HEK293T (cell line): ENCODE measurements at regions not wholly inside any gene's neighbourhood (a gene's known extent, or its start where the extent isn't known, plus 50 kb on each side); places are given as distances from the start of the nearest gene placed in this dataset.

Experiments used
- CTCF ChIA-PET: fragments of 350-600 bp; formaldehyde crosslinking; extraction: SDS; loops from one replicate; lab custom pipeline; 2021; ENCODE audit warnings: antibody characterized with exemption, inconsistent platforms; lab: Yijun Ruan, JAX
- POLR2A ChIA-PET: fragments of 350-600 bp; formaldehyde crosslinking; extraction: SDS; loops from one replicate; lab custom pipeline; 2020; ENCODE audit warnings: antibody characterized with exemption, inconsistent platforms; lab: Yijun Ruan, JAX
- DNase-seq: peaks from one replicate; pipeline ENCODE4 v3.0.0; 2012; ENCODE audit warnings: mixed read lengths; ENCODE audit errors: extremely low spot score
- ARNT ChIP-seq: fragments of 450-650 bp; IDR thresholded peaks from 2 replicates; pipeline ENCODE4 v1.6.1; 2017; ENCODE audit warnings: mild to moderate bottlenecking
- BHLHE40 ChIP-seq: fragments of 450-650 bp; IDR thresholded peaks from 2 replicates; pipeline ENCODE4 v1.6.1; 2016; ENCODE audit warnings: mild to moderate bottlenecking, moderate library complexity, borderline replicate concordance
- CTBP1 ChIP-seq: fragments of 450-650 bp; IDR thresholded peaks from 2 replicates; pipeline ENCODE4 v1.6.1; 2016; ENCODE audit warnings: borderline replicate concordance
- ELF4 ChIP-seq: fragments of 450-650 bp; IDR thresholded peaks from 2 replicates; pipeline ENCODE4 v1.6.1; 2017; ENCODE audit warnings: antibody characterized with exemption
- FOXA1 ChIP-seq: fragments of 450-650 bp; IDR thresholded peaks from 2 replicates; pipeline ENCODE4 v1.6.1; 2016; ENCODE audit warnings: mild to moderate bottlenecking
- FOXK2 ChIP-seq: fragments of 450-650 bp; IDR thresholded peaks from 2 replicates; pipeline ENCODE4 v1.6.1; 2016; ENCODE audit warnings: mild to moderate bottlenecking
- FOXM1 ChIP-seq: fragments of 450-650 bp; IDR thresholded peaks from 2 replicates; pipeline ENCODE4 v1.6.1; 2017; ENCODE audit warnings: mild to moderate bottlenecking, borderline replicate concordance
- HDGF ChIP-seq: fragments of 450-650 bp; IDR thresholded peaks from 2 replicates; pipeline ENCODE4 v1.6.1; 2017; ENCODE audit warnings: antibody characterized with exemption, borderline replicate concordance
- L3MBTL2 ChIP-seq: fragments of 450-650 bp; conservative IDR thresholded peaks from 2 replicates; pipeline ENCODE4 v1.6.1; 2016; ENCODE audit warnings: mild to moderate bottlenecking
- LEF1 ChIP-seq: fragments of 450-650 bp; IDR thresholded peaks from 2 replicates; pipeline ENCODE4 v1.6.1; 2017; ENCODE audit warnings: mild to moderate bottlenecking, borderline replicate concordance
- NFRKB ChIP-seq: fragments of 450-650 bp; IDR thresholded peaks from 2 replicates; pipeline ENCODE4 v1.6.1; 2016; ENCODE audit warnings: mild to moderate bottlenecking, moderate library complexity
- SP1 ChIP-seq: fragments of 450-650 bp; IDR thresholded peaks from 2 replicates; pipeline ENCODE4 v1.6.1; 2017
- SUZ12 ChIP-seq: fragments of 450-650 bp; IDR thresholded peaks from 2 replicates; pipeline ENCODE4 v1.6.1; 2016; ENCODE audit warnings: mild to moderate bottlenecking
- TARDBP ChIP-seq: fragments of 450-650 bp; IDR thresholded peaks from 2 replicates; pipeline ENCODE4 v1.6.1; 2016
- ZNF384 ChIP-seq: fragments of 450-650 bp; IDR thresholded peaks from 2 replicates; pipeline ENCODE4 v1.6.1; 2016
- TF ChIP-seq, protein P1 (sequence below): fragments of 450-650 bp; IDR thresholded peaks from 2 replicates; pipeline ENCODE4 v1.6.1; 2016

DNA sequence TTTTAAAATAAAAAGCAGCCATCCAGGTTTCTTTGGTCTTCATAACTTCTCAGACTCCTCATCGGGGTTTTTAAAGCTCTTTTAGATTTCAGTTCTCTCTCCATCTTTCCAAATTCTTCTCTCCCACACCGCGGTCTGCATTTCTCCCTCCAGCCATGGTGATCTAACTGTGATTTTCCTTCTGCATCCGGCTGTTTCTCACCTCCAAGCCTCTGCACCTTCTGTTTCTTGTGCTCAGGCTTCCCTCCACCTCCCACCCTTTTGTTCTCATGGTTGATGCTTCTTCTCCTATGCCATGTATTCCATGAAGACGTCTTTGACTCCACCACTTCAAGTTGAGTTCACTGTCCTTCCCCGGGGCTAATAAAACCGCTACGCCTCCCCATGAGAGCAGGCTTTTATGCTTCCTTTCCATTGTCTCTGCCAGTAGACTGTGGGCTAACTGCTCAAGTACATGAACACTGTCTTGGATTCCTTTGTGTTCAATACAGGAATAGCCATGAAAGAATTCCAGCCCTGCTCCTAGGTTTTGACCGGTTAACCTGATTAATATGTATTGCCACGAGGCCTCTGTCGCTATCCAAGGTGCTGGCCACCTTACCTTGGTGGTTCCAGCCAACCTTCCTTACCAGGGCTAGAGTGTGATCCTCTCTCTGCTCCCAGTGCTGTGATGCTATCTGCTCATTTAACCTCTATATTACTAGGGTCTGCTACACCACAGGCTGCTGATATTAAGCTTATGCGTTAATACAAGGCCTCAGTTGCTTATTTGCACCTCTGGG is 625.1 kb downstream of the HS3ST4 start:
- DNase-seq = no peak
- POLR2A ChIA-PET = no interaction called here
- no peak for TF ChIP-seq ELF4
- no peak for TF ChIP-seq TARDBP
- CTCF ChIA-PET = no interaction called here

DNA sequence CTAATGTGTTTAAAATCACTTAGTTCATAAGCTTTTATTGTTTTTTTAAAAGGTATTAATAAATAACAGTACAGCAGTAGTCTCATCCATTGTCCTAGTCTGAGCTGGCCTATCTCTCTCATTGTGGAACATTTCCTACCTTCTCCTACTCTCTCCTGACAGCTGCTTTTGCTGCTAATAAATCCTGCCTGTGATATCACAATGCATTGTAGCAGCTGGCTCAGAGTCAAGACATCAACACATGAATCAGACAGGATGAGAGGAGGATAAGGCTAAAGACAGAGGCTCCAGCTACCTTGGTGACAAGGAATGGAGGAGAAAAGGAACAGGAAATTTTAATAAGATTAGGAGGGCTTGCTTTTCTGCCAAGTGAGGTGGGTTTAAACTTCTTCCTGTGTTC is 626.1 kb downstream of the HS3ST4 start:
- DNase-seq = no peak
- no peak for TF ChIP-seq TARDBP
- TF ChIP-seq FOXM1 = no peak
- no peak for TF ChIP-seq FOXA1
- no peak for TF ChIP-seq SUZ12
- TF ChIP-seq, protein P1, sequence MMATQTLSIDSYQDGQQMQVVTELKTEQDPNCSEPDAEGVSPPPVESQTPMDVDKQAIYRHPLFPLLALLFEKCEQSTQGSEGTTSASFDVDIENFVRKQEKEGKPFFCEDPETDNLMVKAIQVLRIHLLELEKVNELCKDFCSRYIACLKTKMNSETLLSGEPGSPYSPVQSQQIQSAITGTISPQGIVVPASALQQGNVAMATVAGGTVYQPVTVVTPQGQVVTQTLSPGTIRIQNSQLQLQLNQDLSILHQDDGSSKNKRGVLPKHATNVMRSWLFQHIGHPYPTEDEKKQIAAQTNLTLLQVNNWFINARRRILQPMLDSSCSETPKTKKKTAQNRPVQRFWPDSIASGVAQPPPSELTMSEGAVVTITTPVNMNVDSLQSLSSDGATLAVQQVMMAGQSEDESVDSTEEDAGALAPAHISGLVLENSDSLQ = no peak
- no peak for TF ChIP-seq ELF4
- TF ChIP-seq ARNT = no peak
- TF ChIP-seq NFRKB = no peak
- no peak for TF ChIP-seq SP1
- TF ChIP-seq LEF1 = no peak
- no peak for TF ChIP-seq BHLHE40
- TF ChIP-seq HDGF = no peak
- TF ChIP-seq ZNF384 = no peak
- TF ChIP-seq L3MBTL2 = no peak
- ChIA-PET POLR2A (no interaction called here), CTCF (interaction anchor here (0.5 to 0.6 kb wide), 2 partner anchors 16 to 28 kb away, joined by 3 read pairs; no protein-coding TSS in a partner anchor)

DNA sequence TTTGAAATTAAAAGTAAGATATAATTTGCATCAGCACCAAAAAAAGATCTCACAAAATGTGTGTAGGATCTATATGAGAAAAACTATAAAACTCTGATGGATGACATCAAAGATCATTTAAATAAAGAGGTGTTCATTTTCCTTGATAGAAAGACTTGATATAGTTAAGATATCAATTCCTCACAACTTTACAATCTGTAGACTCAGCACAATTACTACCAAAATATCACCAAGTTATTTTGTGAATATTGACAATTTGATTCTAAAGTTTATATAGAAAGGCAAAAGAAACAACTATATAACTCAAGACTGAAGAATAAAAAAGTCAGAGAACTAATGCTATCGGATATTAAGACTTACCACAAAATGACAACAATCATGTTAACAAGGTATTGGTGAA is 638.9 kb downstream of the HS3ST4 start:
- ChIA-PET CTCF (no interaction called here), POLR2A (no interaction called here)
- DNase-seq = no peak
- TF ChIP-seq FOXK2 (no peak), L3MBTL2 (no peak), LEF1 (no peak), TARDBP (no peak), SP1 (no peak), NFRKB (no peak), FOXM1 (no peak), BHLHE40 (no peak), CTBP1 (no peak), SUZ12 (no peak), ARNT (no peak), ELF4 (no peak), HDGF (no peak), FOXA1 (no peak), ZNF384 (no peak)
- TF ChIP-seq, protein P1 = no peak

DNA sequence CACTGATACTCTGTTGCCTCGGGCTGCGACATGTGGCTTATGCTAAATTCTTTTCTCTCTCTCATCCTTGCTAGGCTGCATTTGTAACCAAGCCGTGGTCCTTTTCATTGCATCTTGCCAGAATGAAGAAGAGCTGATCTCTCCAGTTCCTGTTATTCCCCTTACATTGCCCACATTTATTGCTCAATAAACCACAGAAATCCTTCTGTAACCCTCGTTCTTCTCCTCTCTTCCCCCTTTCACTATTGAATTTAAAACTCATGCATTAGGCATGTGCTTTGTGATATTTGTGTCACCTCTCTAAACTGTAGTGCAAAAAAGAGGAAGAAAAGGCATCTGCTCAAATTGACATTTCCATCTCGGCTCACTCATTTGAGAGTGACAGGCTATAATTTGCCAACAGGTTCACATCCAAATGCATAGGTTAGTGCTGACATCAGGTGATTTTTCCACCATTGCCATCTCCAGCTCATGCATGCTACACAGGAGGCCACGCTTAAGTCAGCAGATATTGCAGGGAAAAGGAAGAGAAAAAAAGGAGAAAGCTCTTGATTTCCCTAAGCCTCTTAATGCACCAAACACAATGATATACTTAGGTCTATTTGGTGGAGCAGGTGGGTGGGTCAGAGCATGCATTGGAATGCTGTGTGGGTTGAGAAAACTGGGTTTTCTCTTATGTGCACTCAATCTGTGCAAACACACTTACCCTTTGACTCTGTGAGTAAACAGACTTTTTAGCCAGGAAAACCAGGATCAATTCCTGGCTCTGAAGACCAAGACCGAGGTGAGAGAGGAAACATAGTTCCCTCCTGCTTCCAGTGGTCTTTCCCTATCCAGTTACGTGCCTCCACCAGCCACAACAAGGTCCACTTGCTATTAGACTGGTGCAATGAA is 642.7 kb downstream of the HS3ST4 start:
- CTCF ChIA-PET = no interaction called here
- no peak for TF ChIP-seq FOXM1
- POLR2A ChIA-PET = no interaction called here
- DNase-seq = no peak

DNA sequence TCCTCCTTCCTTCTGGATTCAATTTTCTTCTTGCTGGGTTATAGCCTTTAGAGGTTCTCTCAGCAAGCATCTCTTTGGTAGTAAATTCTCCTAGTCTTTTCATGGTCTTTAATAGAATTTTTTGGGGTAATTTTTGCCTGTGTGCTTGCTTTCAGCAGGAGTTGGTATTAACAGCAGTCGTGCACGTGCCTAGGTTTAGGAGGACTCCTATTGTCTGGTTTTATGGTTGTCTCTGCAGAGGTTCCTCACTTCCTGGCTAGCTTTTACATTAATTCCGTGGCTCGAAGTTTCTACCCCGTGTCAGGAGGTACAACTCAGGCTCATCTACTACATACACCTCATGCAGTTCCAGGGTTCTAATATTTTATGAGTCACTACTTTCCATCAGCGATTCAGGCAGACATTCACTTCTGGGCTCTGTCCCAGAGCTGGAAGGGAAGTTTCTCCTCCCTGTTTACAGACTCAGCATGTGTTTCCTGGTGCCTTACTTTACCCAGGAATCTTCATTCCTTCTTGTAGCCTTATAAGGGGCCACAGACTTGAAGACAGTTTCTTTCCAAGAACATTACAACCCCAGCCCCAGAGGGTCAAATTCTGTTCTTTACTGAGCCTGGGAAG is 643.6 kb downstream of the HS3ST4 start:
- no peak for DNase-seq
- ChIA-PET CTCF (no interaction called here), POLR2A (no interaction called here)
- TF ChIP-seq SUZ12 = no peak
- TF ChIP-seq, protein P1 = no peak
- TF ChIP-seq LEF1 = no peak
- TF ChIP-seq HDGF = no peak
- TF ChIP-seq ELF4 = no peak
- no peak for TF ChIP-seq NFRKB
- no peak for TF ChIP-seq FOXK2

DNA sequence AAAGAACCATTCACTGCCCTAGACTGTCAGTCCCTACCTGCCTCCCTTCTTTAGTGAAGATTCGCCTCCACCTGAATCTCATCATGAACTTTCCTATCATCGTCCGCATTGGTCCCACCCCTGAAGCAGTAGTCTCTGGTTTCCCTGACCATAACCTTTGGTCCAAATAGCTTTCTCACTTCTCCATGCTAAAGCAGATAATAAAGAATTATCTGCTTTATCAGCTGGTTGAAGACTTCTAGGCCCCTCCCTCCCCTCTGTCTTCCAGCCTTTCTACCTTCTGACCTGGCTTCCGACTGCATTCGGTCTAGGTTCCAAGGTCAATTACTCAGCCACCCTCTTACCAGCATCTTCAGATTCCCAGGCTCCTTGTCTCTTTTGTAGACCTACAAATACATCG is 650.9 kb downstream of the HS3ST4 start:
- POLR2A ChIA-PET = no interaction called here
- no peak for DNase-seq
- CTCF ChIA-PET = no interaction called here
- TF ChIP-seq L3MBTL2 (no peak), ARNT (no peak), SP1 (no peak), FOXK2 (no peak), SUZ12 (no peak), TARDBP (no peak), NFRKB (no peak), BHLHE40 (no peak), LEF1 (no peak), FOXA1 (no peak), FOXM1 (no peak), ZNF384 (no peak), HDGF (no peak), CTBP1 (no peak), ELF4 (no peak)
- TF ChIP-seq, protein P1 = no peak
